PC-9 (cell line): ENCODE measurements at regions not wholly inside any gene's neighbourhood (a gene's known extent, or its start where the extent isn't known, plus 50 kb on each side); places are given as distances from the start of the nearest gene placed in this dataset.

Experiments used
- BruUV-seq: library from RNA; stranded (reverse); fragments of 400-500 nt; replicated peaks from 2 replicates; lab custom pipeline; 2021; lab: Mats Ljungman, UMichigan
- CTCF ChIA-PET: fragments of 300-600 bp; sonication (Branson Sonifier 250); formaldehyde crosslinking; loops from one replicate; lab custom pipeline; 2022; ENCODE audit warnings: antibody characterized with exemption; lab: Charles Lee
- POLR2A ChIA-PET: fragments of 300-600 bp; sonication (Branson Sonifier 250); formaldehyde crosslinking; loops from one replicate; lab custom pipeline; 2022; ENCODE audit warnings: antibody characterized with exemption; ENCODE audit not compliant: unreplicated experiment; lab: Charles Lee
- DNase-seq, 2 experiments: peaks; one replicate each; pipeline versions ENCODE4 v3.0.0 to v3.0.0-alpha.2; 2015 to 2022; ENCODE audit warnings: mixed read lengths in 1 of 2
- H2AFZ ChIP-seq: fragments of 200-600 bp; sonication (generic); 2 replicates; pipeline ENCODE4 v1.8.1; 2017; ENCODE audit warnings: antibody characterized with exemption
- H3F3A ChIP-seq: fragments of 200-600 bp; sonication (generic); 2 replicates; pipeline ENCODE4 v1.8.1; 2017; ENCODE audit warnings: antibody characterized with exemption, mild to moderate bottlenecking, low read depth; ENCODE audit not compliant: insufficient read depth
- H3K27ac ChIP-seq: fragments of 200-600 bp; sonication (generic); 2 replicates; pipeline ENCODE4 v1.6.1; 2016; ENCODE audit warnings: mixed run types
- H3K27me3 ChIP-seq: fragments of 200-600 bp; sonication (generic); 2 replicates; pipeline ENCODE4 v1.6.1; 2016; ENCODE audit warnings: low read depth, mixed run types; ENCODE audit not compliant: insufficient read depth
- H3K36me3 ChIP-seq: fragments of 200-600 bp; sonication (generic); 2 replicates; pipeline ENCODE4 v1.6.1; 2016; ENCODE audit warnings: low read depth, mixed run types
- H3K4me1 ChIP-seq: fragments of 200-600 bp; sonication (generic); replicated peaks from 2 replicates; pipeline ENCODE4 v1.6.1; 2016; ENCODE audit warnings: mixed run types; ENCODE audit not compliant: insufficient read depth
- H3K4me2 ChIP-seq: fragments of 200-600 bp; sonication (generic); 2 replicates; pipeline ENCODE4 v1.6.1; 2017; ENCODE audit warnings: mixed run types
- H3K4me3 ChIP-seq: fragments of 200-600 bp; sonication (generic); 2 replicates; pipeline ENCODE4 v1.6.1; 2016; ENCODE audit warnings: mixed run types
- H3K79me2 ChIP-seq: fragments of 200-600 bp; sonication (generic); 2 replicates; pipeline ENCODE4 v1.6.1; 2017; ENCODE audit warnings: low read depth, mixed run types
- H3K9me2 ChIP-seq: fragments of 200-600 bp; sonication (generic); 2 replicates; pipeline ENCODE4 v1.8.1; 2017; ENCODE audit warnings: mild to moderate bottlenecking; ENCODE audit not compliant: insufficient read depth
- H3K9me3 ChIP-seq: fragments of 200-600 bp; sonication (generic); 2 replicates; pipeline ENCODE4 v1.8.1; 2016; ENCODE audit warnings: low read depth; ENCODE audit not compliant: insufficient read depth
- H4K20me1 ChIP-seq: fragments of 200-600 bp; sonication (generic); 2 replicates; pipeline ENCODE4 v1.8.1; 2017; ENCODE audit not compliant: insufficient read depth
- EZH2 ChIP-seq: fragments of 200-600 bp; sonication (generic); IDR thresholded peaks from 2 replicates; pipeline ENCODE4 v1.8.0; 2017; ENCODE audit warnings: antibody characterized with exemption, low read depth
- intact Hi-C: fragments of 100-400 bp; cut with micrococcal nuclease; formaldehyde crosslinking; loops from one replicate; pipeline ENCODE4 v1.10.0; 2022; ENCODE audit not compliant: unreplicated experiment
- TF ChIP-seq, protein P1 (sequence below): fragments of 200-600 bp; sonication (generic); conservative IDR thresholded peaks from 2 replicates; pipeline ENCODE4 v1.6.1; 2017; ENCODE audit warnings: mixed run types, antibody characterized with exemption, mild to moderate bottlenecking, moderate library complexity

DNA sequence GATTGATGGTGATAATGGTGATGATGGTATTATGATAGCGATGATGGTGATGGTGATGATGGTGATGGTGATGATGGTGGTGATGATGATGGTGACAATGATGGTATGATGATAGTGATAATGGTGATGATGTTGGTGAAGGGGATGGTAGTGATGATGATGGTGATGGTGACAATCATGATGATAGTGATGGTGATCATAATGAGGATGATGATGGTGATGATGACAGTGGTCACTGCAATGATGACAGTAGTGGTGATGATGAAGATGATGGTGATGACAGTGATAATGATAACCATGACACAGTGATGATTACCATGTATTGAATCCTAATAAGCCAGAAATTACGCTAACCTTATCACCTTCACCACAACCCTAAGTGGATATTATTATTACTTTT lies 128.2 kb downstream of the SHANK2 start:
- no peak for DNase-seq
- POLR2A ChIA-PET: no interaction called here
- Histone ChIP-seq H3K9me3 (no peaks in the 10 kb centered on the region), H4K20me1 (no peaks in the 10 kb centered on the region), H3K36me3 (no peaks in the 10 kb centered on the region), H3K4me3 (no peak overlapping the region), H3K27ac (no peak overlapping the region), H3K79me2 (no peaks in the 10 kb centered on the region), H3K4me2 (no peak overlapping the region), H3K9me2 (no peaks in the 10 kb centered on the region), H3K4me1 (no peaks in the 10 kb centered on the region), H2AFZ (no peak overlapping the region), H3F3A (no peaks in the 10 kb centered on the region), H3K27me3 (no peaks in the 10 kb centered on the region)
- no TSS peak for BruUV-seq
- CTCF ChIA-PET: no interaction called here
- no peak for TF ChIP-seq EZH2
- TF ChIP-seq, protein P1, sequence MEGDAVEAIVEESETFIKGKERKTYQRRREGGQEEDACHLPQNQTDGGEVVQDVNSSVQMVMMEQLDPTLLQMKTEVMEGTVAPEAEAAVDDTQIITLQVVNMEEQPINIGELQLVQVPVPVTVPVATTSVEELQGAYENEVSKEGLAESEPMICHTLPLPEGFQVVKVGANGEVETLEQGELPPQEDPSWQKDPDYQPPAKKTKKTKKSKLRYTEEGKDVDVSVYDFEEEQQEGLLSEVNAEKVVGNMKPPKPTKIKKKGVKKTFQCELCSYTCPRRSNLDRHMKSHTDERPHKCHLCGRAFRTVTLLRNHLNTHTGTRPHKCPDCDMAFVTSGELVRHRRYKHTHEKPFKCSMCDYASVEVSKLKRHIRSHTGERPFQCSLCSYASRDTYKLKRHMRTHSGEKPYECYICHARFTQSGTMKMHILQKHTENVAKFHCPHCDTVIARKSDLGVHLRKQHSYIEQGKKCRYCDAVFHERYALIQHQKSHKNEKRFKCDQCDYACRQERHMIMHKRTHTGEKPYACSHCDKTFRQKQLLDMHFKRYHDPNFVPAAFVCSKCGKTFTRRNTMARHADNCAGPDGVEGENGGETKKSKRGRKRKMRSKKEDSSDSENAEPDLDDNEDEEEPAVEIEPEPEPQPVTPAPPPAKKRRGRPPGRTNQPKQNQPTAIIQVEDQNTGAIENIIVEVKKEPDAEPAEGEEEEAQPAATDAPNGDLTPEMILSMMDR: no peak
- intact Hi-C loops: no loop called here

DNA sequence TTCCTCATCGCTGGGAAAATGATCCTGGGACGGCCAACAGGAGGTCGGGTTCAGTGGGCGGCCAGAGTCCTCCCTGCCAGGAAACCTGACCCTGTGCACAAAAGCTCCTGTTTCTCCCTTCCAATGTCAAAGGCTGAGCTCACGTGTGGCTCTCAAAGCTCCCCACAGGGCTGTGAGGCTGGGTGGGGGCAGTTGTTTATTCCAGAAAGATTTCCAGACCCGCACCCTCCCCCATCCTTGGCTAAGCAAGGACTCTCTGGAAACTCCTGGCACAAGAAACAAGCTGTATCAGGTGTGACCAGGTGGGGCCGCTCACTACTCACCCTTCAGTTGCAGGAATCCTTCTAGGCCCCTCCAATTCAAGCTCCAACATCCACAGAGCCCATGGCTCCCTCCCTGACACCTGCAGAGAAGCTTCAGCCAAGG lies 131.9 kb downstream of the SHANK2 start:
- Histone ChIP-seq H3K9me2 (no peaks in the 10 kb centered on the region), H3K4me1 (no peaks in the 10 kb centered on the region), H4K20me1 (no peaks in the 10 kb centered on the region), H3K4me2 (no peak overlapping the region), H3K27me3 (no peaks in the 10 kb centered on the region), H3K27ac (no peak overlapping the region), H3K4me3 (no peak overlapping the region), H3K9me3 (no peaks in the 10 kb centered on the region), H3K36me3 (no peaks in the 10 kb centered on the region), H3K79me2 (no peaks in the 10 kb centered on the region), H3F3A (0 out of 2 replicates have a peak, but pooled peaks cover 3% of the 10 kb centered on the region), H2AFZ (no peak overlapping the region)
- no peak for TF ChIP-seq EZH2
- TF ChIP-seq, protein P1: peak; percentile 72
- BruUV-seq: no TSS peak
- ChIA-PET CTCF (interaction anchor here (0.6 kb wide), 1 partner anchor 131 kb away, joined by 5 read pairs; no protein-coding TSS in a partner anchor), POLR2A (no interaction called here)
- intact Hi-C loops: no loop called here
- DNase-seq: peak; percentile 31 to 57

DNA sequence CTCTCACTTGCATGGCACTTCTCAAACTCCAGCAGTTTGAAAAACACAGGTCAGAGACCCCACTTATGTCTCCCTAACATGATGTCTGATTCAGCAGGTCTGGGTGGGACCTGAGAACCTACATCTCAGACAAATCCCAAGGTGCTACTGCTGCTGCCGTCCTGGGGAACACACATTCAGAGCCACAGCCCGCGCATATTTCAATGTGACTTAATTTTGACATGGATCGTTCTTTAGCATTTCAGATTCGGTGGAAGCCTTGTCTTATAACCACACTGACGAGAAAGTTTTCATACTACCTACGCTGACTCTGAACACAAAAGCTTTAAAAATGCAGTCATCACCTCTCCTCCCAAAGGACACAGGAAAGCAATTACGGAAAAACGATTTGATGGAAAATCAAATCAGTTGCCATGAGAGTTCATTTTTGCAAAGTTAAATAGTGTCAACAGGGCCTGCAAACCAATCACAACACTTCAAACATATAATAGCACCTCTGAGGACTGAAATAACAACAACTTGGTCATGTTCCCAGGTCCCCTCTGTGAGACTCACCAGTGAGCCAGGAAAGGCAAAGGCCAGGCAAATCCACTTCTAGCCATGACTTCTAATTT lies 132.6 kb downstream of the SHANK2 start:
- intact Hi-C loops: no loop called here
- no peaks in the 10 kb centered on the region for H3K9me2 ChIP-seq
- BruUV-seq: no TSS peak
- H3F3A ChIP-seq: 0 out of 2 replicates have a peak, but pooled peaks cover 3% of the 10 kb centered on the region
- H2AFZ ChIP-seq: no peak overlapping the region
- ChIA-PET POLR2A (no interaction called here), CTCF (no interaction called here)
- H3K27me3 ChIP-seq: no peaks in the 10 kb centered on the region
- DNase-seq: no peak
- no peaks in the 10 kb centered on the region for H4K20me1 ChIP-seq
- no peak overlapping the region for H3K27ac ChIP-seq
- no peaks in the 10 kb centered on the region for H3K36me3 ChIP-seq
- TF ChIP-seq, protein P1: no peak
- no peak for TF ChIP-seq EZH2
- H3K79me2 ChIP-seq: no peaks in the 10 kb centered on the region
- H3K9me3 ChIP-seq: no peaks in the 10 kb centered on the region
- no peaks in the 10 kb centered on the region for H3K4me1 ChIP-seq
- no peak overlapping the region for H3K4me2 ChIP-seq
- H3K4me3 ChIP-seq: no peak overlapping the region
